ENCODE measurements at regions not wholly inside any gene's neighbourhood (a gene's known extent, or its start where the extent isn't known, plus 50 kb on each side); places are given as distances from the start of the nearest gene placed in this dataset.
A peak's percentile ranks its signal among the peaks of the same experiment; 100 is the strongest.
"Not testable (repeated sequence)": the region's sequence is repeated elsewhere in the genome, so short reads cannot be mapped to it uniquely, and the experiment has no call there.

DNA sequence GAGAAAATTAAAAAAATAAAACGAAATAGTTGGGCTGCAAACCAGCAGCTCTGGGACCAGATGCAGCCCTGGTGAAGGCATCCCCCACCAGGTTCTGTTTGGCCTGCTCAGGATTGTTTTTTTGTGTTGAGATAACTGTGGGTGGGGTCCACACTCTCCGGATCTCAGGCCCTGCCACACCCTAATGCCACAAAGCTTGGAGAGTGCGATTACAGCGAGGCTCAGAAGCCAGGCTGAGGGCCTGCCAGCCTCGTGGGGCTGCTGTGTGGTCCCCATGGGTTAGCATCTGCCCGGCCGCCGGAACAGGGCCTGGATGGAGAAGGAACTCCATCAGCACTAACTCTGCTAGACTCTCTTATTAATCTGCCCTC, 290.8 kb upstream of the PLGLB2 start:
- DNase-seq (ENCODE audit: low read depth) = not testable (repeated sequence)

DNA sequence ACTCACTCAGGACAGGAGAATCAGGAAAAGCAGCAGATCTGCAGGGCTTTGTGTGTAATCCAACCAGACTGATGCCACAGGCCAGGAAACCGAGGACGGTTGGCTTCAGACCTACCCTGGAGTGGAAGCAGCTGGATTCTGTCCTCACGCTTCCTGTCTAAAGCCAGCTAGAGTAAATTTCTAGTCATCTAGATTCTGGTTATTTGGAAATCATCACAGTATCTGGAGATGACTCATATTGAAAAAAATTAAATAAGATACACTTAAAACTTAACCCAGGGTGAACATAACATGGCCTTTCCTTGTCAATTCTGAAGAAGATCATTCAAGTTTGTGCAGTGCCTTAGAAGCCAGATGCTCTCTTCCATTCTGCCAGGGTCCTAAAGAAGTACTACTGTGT, 288.9 kb upstream of the PLGLB2 start:
- DNase-seq (ENCODE audit: low read depth) = not testable (repeated sequence)

DNA sequence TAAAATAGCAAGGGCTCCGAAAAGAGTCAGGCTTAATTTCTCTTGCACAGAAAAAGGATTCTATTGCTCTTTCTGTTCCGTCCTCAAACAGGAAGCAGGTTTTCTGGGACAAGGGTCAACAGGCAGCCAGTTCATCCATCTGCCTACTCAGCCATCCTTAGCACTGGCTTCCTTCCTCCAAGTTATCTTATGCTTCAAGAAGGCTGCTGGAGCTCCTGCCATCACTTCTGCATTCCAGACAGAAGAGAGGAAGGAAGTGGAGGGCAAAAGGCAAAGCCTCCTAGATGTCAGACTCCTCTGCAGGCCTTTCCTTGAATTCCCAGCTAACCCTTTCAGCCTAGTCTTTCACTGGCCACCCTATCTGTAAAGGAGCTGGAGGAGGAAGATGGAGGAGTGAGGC, 287.8 kb upstream of the PLGLB2 start:
- DNase-seq (ENCODE audit: low read depth) = not testable (repeated sequence)

DNA sequence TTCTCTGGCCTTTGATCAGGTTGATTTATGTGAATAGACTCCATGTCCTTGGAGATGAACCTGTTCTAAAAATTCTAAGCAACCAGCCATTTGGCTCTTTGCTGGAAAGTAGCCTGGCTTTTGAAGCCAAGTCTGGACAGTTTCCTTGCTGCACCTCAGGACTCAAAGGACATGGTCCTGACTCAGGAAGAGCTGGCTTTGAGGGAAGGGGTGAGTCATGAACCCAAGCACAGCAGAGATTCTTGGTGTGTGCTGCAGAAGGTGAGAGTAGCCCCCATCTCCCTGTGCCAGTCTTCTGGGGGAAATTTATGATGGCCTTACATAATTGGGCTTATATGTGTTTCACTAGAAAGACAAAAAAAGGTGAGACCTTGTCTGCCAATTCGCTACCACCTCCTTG, 287.2 kb upstream of the PLGLB2 start:
- DNase-seq (ENCODE audit: low read depth) = not testable (repeated sequence)

DNA sequence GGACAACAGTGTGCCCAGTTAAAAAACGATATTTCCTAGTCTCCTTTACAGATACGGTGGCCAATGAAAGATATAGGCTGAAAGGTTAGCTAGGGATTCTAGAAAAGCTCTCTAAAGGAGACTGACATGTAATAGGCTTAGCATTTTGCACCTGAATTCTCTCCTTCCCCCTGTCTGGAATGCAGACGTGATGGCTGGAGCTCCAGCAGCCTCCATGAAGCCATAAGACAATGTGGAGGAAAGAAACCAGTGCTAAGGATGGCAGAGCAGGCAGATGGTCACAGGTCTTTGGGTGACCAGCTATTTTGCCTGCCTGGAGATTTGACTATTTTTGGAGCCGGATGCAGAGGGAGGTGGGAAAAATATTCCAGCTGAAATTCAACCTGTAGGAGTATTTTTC, 286.2 kb upstream of the PLGLB2 start:
- DNase-seq (ENCODE audit: low read depth) = not testable (repeated sequence)

DNA sequence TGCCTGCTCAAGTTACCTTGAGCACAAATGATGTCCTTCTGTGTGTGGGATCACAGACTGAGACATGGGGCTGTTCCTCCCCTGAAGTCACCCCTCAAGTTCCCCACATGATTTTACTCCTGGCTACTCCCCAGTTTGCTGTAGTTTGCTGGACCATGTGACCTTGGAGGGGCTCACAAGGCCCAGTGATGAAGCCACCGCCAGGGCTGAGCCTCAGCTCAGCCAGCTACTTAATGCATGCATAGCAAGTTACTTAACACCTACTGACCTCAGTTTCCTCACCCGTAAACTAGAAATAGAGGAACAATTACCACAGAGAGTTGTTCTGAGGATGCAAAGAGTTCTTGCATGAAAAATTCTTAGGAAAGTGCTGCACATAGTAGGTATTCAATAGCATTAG, 283.7 kb upstream of the PLGLB2 start:
- not testable (repeated sequence) for DNase-seq (ENCODE audit: low read depth)

DNA sequence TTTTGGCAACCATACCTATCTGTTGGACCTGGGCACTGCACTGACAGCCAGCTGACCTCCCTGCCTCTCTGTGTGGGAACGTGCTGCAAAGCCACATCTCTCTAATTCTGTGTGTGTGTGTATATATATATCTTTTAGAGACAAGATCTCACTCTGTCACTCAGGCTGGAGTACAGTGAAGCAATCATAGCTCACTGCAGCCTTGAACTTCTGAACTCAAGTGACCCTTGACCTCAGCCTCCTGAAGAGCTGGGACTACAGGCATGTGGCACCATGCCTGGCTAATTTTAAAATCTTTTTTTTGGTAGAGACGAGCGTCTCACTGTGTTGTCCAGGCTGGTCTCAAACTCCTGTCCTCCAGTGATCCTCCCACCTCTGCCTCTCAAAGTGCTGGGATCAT, 282.2 kb upstream of the PLGLB2 start:
- DNase-seq (ENCODE audit: low read depth) = not testable (repeated sequence)

DNA sequence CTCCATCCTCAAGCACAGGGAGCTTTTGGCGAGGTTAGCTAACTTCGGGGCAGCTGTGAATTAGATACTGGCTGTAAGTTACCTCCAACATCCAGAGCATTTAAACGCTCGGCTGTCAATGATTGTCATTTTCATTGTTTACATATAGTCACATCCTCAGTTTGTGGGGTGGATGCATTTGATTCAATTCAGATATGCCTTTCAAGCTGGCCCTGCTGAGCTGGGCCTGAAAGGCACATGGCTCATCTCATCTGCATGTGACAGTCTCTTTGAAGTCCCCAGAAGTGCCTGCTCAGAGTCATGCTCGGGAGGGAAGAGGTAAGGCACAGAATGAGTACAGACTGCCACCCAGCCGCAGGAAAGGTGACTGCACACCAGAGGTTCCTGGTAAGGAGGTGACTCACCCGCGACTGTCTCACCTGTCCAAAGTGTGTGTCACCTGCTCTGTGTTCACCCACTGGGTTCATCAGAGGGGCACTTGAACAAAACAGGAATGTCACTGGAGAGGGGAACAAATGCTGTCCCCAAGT, 281.2 kb upstream of the PLGLB2 start:
- DNase-seq (ENCODE audit: low read depth) = peak; percentile 12

DNA sequence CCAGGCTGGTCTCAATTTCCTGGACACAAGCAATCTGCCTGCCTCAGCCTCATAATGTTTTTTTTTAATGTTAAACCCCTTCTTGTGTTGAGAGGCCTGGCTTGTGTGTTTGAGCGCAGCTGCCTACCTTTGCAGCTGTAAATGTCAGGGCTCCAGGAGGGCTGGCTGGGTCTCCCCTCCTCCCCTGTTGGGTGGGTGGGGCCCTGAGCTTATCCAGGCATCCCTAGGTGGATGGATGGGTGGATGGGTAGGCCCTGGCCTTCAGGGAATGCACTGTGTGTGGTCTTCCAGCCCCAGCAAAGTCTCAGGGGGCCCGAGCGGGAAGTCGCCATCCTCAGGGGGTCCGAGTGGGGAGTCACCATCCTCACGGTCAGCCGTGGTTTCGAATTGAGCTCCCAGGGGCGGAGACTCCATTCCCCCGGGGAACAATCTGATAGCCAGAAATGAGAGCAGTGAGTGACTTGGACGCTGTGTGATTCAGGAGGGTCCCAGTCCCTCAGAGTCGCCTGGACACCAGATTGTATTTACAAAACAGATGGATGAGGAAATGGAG, 279.4 kb upstream of the PLGLB2 start:
- not testable (repeated sequence) for DNase-seq (ENCODE audit: low read depth)

DNA sequence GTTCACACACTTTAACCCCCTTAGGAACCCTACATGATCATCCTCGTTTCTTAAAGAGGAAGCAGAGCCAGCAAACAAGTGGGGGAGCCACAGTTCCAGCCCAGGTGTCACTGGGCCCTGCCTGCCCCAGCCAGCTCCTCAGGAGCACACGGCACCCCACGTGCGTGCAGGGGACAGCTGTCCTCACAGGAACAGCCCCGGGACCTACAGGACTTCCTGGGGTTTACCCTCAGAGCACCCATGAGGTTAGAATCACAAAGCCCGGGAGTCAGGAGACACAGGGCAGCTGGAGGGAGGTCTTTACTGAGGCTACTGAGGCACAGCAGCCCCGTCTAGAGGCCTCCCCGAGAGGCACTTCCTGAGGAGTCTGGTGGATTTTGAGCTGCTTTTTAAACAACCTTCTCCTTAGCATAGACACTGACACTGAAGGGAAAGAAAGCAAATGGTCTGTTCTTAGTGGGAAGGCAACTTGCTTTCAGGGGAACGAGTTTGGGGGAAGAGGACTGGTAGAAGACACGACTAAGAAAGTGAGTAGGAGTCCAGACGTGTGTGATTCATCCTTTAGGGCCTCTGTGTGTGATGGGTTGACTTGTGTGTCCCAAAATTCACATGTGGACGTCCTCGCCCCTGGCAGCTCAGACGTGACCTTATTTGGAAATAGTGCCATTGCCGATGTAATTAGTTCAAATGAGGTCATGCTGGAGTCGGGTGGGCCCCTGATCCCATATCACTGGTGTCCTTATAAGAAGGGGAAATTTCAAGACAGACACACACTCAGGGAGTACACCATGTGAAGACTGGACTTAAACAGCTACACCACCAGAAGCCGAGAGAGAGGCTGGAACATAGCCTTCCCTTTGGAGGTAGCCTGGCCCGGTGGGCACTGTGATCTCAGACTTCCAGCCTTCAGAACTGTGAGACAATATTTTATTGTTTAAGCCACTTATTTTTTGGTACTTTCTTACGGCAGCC, 278.4 kb upstream of the PLGLB2 start:
- DNase-seq (ENCODE audit: low read depth) = not testable (repeated sequence)

DNA sequence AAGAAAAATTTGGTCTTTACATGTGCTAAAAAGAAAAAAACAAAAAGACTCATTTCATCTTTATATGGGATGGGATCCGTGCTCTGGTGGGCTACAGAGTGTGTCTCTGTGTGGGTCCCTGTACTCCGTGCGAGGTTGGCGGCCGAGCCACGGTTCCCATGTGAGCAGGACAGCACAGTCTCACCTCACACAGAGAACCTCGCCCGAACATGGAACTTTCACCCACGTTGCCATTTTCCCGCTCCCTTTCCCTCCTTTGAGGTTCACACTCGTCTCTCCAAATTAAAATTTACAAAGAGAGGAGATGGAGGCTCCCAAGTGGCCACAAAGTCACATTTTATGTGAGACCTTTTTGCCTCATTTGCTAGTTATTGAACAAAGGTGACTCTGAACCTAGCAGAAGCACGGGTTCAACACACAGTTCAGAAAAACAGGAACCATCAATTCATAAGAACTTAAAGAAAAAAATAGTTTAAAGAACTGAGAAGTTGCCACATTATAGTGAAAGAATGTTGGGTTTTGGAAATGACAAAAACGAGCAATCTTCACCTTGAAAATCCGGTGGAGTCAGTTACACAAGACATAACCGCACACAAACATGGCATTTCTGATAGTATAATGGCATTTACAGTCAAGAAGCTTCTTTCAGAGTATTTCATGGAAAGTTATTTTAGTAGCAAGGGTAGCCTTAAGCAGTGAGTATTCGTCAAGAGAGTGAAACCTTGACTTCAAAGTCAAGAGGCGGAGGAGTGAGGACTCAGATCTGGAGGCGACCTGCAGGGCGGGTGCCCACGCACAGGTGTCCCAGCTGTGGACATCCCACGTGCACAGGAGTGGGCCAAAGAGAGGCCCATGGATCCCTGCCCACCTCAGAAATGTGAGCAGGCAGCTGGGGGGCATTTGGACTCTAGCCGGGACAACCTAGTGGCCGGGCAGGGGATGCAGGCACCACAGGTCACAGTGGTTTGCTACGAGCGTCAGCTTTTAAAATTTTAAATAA, 277.2 kb upstream of the PLGLB2 start:
- not testable (repeated sequence) for DNase-seq (ENCODE audit: low read depth)

DNA sequence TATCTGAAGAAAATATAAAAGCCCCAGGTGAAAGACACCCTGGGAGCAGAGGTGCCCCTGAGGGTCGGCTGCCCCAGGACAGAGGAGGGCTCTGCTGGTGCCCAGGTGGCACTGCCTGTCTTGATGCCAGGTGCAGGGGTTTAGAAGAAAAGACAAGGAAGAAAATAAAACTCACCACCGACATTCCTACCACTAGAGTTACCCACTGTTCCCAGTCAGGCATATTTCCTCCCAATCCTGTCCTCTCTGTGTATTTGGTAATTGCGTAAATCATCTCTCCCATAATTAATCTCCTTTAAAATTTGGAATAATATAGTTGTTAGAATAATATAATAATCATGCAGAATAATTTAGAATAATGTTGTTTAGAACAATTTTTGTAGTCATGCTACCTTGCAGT, 276.4 kb upstream of the PLGLB2 start:
- not testable (repeated sequence) for DNase-seq (ENCODE audit: low read depth)

DNA sequence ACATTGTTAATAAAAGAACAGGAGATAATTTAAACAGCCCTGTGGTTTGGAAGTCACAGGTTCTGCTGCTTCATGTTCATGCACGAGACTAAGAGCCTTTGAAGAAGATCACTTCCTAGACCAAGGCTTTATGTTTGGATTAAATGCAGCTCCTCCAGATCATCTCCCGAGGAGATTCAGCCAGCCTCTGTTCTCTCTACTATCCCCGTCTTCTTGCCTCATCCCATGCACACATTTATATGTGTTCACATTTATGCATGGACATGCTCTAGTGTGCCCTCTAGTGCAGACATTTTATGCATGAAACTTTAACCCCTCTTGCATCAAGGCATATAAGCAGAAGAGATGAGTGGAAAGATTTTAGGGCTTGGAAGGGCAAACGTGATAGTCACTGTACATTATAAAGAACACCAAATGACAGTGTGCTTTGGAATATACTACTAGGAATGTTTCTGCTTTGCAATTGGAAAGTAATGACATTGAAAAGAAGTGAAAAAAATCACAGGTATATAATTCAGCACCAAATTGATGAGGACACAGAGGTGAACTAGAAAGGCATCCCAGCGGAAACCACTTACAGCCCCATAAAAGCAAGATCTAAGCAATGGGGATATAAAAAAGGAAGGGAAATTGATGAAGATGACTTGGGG, 271.5 kb upstream of the PLGLB2 start:
- DNase-seq (ENCODE audit: low read depth) = not testable (repeated sequence)

DNA sequence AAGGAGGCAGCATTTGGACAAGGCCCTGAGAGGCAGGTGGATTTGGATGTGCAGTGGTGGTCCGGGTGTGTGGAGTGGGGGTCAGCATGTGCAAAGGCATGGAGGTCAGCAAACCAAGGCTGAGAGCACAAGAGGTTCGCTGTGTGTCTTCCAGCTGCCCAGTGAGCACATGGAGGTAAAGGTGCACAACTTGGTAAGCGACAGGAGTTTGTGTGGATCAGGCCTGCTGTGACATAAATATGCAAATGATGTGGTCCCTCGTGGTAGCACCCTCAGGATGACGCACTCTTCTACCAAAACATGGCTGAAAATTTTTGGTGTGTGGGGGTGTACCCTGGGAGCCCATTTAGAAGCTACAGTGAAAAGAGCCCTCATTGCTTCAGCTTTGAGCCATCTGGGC, 271.0 kb upstream of the PLGLB2 start:
- DNase-seq (ENCODE audit: low read depth) = not testable (repeated sequence)

DNA sequence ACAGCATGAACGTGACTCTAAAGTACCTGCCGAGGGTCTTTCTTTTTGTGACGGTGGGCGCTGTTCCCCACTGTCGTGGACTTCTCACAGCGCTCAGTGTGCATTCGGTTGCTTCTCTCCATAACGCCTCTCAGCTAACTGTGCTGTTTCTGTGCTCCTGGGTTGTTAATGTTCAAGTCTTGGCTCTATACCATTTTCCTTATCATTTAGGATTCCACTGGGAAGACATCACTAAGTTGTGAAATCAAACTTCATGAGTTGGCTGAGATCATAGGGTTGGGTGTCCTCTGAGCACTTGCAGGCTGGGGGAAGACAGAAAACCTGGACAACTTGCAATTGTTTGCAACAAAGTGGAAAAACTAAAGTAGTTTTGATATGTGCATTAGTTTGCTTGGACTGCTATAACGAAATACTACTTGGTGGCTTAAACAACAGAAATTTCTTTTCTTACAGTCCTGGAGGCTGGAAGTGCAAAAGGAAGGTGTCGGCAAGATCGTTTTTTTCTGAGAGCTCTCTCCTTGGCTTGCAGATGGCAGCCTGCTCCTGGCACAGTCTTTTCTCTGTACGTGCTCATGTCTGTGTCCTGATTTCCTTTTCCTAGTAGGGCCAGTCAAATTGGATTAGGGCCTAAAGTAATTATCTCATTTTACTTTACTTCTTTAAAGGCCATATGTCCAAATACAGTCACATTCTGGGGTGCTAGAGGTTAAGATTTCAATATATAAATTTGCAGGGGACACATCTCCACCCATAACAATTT, 270.0 kb upstream of the PLGLB2 start:
- DNase-seq (ENCODE audit: low read depth) = not testable (repeated sequence)

DNA sequence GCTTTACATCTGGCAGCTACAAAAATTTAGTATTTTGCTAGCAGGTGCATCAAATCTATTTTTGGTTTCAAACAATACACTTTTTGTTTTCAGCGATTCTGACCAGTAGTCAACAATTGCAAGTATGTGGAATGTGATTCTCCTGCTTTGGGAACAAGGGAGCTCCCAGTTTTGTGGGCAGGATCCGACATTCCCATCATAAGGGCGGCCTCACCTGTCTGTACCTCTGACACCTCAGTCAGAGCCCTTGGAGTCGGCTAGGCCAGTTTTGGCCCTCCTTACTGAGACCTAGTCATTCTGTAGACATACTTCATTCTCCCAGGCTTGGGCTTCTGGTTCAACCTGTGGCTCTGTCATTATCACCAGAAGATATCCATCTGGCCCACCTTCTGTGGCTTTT, 269.0 kb upstream of the PLGLB2 start:
- DNase-seq (ENCODE audit: low read depth) = not testable (repeated sequence)

DNA sequence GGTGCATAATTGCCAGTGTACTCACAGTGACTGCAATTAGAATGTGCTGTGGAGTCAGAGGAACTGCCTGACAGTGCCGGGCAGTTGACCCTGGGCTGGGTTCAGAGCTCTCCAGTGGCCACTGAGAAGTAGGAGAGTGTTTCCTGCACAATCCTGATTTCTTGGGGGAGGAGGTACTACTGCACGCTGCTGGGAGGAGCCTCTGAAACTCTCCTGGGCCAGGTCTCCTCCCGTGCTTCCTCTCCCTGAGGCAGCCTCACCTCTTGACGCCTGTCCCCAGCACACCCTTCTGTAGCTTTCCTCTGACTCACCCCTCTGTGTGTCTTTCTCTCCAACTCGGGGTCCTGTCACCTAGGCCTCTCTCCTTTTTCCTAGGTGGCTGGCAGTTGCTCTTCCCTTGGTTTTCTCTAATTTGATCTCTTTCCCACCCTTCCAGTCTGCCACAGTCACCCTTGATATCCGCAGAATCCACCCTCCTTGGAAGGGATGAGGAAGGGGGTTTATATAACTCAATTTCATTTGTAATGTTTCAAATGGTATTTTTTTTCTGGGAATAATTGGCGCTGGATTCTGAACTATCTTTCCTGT, 264.7 kb upstream of the PLGLB2 start:
- not testable (repeated sequence) for DNase-seq (ENCODE audit: low read depth)

DNA sequence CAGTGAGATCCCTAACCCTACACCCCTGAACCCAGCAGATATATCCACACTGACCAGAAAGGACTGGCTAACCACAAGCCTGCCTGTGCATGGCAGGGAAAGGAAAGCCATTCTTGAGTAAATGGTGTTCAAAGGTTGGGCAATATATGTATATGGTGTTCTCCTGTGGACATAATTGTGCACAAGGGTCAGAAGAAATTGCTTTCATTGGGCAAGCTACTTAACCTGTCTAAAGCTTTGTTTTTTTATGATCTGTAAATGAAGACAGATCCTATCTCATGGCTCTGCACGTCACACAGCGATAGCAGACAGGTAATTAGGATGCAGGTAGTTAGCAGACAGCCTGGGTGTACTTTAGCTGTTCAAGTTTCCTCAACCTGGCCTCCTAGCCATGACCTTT, 263.5 kb upstream of the PLGLB2 start:
- DNase-seq (ENCODE audit: low read depth) = not testable (repeated sequence)

DNA sequence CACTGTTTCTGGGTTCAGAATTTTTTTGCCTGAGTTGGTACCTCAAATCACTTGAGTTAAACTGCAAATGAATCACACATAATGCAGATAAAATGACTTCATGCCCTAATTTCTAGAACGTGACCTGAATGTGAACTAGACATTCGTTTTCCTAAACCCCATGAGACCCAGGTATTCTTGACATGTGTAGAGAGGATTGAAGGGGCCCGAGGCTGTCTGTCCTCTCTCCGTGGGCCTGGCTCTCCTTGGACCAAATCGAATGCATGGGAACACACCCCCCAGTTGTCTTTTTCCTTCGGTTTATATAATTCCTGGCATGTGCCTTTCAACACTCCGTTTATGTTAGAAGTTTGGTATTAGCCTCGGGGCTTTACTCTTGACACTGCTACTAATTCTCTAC, 262.4 kb upstream of the PLGLB2 start:
- DNase-seq (ENCODE audit: low read depth) = not testable (repeated sequence)

DNA sequence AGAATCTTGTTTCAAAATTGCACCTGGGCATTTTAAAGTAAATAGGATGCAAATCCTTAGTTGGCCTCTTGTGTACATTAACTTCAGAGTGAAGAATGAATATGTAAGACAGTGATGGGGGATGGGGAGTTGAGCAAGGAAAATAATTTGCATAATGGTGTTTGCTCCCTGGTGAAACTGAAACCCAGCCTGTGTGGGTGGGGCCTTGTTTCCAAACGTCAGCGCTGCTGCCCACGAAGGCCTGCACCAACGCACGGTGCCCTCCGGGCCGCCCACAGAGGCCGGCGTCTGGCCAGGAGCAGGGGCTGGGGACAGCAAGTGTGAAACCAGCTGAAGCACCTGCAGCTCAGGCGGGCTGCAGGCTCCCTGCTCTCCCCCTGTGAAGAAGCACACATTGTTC, 262.0 kb upstream of the PLGLB2 start:
- DNase-seq (ENCODE audit: low read depth) = not testable (repeated sequence)

Measured in activated gamma-delta T cell treated with anti-CD3 and anti-CD28 coated beads, Interleukin-2, amount 50 U/mL, for 16 hours (primary cell).